IPS-NIHi11 (cell line): ENCODE measurements at regions not wholly inside any gene's neighbourhood (a gene's known extent, or its start where the extent isn't known, plus 50 kb on each side); places are given as distances from the start of the nearest gene placed in this dataset.

ENCODE experiments used
- DNase-seq: peaks from one replicate; pipeline ENCODE4 v3.0.0; 2012; ENCODE audit warnings: mixed read lengths, low spot score

- no peak for DNase-seq
These were observed 138.9 kb downstream of the TOMM20 start for GRCh38 chr1:234989479-234990327.

DNA sequence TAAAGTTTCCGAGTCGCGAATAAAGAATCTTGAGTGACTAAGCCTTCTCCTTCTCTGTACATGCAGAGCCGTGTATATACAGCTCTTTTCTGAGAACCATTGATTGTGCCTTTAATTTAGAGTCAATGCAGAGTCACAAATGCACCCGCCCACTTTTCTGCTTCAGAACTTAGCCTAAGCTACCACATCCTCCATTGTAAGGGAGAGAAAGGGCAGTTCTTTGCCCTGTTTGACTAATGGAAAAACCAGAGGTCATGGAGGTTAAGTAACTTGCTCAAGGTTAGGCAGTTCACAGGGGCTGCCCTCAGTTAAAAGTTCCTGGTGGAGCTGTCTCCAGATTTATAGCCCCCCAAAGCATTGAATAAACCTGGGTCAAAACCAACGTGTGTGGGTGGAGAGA is 139.6 kb downstream of the TOMM20 start:
- no peak for DNase-seq

- DNase-seq: no peak
These were observed 140.1 kb downstream of the TOMM20 start for GRCh38 chr1:234988536-234988935.

GRCh38 chr1:234988155-234988517 is 140.5 kb downstream of the TOMM20 start:
- no peak for DNase-seq

DNA sequence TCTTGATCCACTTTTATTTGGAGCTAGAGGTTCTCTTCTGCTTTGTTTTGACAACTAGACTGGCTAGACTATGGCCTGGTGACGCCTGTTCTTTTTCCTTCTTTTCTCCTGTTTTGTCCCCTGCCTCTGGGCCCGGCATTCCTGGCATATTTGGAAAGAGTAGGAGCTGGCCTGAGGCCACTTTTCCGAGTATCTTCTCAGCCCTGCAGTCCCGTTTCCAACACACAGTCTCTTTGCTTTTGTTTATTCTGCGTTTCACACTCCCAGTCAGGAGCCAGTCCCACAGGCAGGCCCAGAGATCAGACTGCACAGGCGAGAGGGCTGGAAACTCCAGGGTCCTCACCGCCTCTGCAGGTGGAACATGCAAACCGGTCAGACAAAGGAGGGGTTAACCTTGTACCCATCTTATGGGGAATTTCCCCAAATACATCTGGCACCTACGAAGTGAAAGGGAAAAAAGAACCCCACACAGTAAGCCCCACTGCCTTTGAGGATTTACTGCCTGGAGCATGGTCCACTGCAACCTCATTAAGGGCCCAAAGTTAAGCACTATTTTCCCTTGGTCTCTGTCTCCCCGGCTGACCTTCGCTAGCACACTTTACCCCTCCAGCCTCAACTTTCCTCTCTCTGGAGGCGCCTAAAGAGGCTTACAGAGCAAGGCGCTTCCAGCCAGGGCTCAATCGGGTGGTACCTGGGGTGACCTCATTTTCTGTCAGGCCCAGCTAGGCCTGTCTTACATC is 141.1 kb downstream of the TOMM20 start:
- peak; percentile 44 for DNase-seq

- DNase-seq: peak; percentile 33
These were observed 141.8 kb downstream of the TOMM20 start for GRCh38 chr1:234986750-234987414.

DNA sequence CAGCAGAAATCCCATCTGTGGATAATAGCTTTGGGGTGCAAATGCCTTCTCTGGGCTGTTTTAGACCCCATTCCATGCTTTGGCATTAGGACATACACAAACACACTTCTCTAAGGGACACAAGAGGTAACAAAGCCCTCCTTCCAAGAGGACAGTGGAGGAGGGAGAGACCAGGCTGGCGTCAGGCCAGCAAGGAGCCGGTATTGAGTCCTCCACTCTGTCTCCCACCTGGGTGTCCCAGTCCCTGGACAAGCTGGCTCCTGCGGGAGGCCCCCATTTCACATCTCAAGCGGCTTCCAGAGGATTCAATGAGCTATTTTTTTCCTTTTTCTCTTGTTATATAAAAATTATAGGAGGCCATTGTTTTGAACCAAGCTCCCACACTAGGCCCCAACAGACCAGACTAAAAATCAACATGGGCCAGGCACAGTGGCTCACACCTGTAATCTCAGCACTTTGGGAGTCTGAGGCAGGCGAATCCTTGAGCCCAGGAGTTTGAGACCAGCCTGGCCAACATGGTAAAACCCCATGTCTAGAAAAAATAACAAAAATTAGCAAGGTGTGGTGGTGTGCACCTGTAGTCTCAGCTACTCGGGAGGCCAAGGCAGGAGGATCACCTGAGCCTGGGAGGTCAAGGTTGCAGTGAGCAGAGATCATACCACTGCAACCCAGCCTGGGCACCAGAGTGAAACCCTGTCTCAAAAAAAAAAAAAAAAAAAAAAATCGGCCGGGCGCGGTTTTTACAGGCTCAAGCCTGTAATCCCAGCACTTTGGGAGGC is 142.9 kb downstream of the TOMM20 start:
- no peak for DNase-seq

DNA sequence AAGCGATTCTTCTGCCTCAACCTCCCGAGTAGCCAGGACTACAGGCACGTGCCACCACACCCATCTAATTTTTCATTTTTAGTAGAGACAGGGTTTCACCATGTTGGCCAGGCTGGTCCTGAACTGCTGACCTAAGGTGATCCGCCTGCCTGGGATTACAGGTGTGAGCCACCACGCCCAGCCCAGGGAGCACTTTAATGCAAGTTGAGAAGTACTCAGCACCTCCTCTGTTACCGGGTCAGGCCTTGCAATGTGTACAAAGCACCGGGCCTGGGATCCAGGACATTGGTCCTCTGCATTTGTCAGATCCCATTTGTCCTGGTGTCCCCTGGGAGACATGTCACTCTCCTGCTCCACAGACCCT is 143.6 kb downstream of the TOMM20 start:
- DNase-seq: no peak

DNA sequence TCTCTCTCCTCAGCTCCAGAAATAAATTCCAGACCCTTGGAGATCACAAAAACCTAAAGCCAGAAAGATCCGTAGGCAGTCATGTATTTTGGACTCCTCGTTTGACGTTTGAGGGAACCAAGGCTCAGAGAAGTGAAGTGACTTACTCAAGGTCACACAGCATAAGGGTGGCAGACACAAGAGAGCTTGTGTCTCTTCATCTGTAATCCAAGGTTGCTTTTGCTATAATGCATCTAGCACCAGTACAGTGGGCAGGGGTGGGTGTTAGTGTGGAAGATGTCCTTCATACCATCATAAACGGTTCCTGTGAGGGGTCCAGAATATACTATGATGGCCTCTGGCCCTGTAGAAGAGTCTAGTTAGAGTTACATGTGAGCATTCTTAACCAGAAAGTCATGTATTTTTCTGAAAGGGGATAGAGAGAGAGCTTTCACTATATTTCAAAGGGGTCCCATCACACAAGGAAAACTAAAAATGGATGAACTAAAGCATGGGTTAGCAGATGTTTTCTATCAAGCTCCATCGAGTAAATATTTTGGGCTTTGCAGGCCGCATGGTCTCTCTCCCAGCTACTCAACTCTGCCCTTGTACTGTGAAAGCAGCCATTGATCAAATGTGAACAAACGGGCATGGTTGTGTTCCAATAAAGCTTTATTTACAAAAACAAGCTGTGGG is 144.9 kb downstream of the TOMM20 start:
- no peak for DNase-seq

DNA sequence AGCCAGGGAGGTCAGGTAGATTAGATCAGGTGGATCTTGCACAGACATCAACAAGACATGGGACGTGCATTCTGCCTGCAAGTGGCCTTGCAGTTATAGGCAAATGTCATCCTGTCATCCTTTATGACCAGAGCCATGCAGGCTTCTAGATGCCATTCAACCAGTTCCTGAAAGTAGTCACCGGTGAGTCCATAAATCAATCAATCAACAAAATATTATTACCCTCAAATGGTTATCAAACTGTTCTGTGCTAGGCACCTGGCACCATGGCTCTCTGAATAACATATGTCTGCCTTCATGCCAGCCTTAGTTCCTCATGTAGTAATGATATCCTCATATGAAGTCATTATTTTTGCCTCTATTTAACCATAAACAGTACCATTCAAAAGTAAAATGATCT is 146.9 kb downstream of the TOMM20 start:
- DNase-seq: no peak

GRCh38 chr1:234980645-234981396 is 147.8 kb downstream of the TOMM20 start:
- DNase-seq: no peak

DNA sequence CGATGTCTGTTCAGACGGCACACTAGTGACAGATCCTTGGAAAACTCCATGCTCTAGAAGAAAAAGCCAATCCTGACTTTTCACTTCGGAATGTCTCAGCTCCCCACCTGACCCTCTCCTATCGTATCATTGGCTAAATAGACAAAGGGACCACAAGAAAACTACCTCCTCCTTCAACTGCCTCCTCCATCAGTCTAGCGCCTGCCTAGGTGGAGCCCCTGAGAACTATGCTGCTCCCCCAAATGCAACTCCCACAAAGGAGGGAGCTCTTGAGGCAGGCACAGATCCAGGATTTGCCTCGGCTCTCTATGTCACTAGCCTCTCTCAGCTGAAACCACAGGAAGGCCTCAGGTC is 148.4 kb downstream of the TOMM20 start:
- no peak for DNase-seq

DNA sequence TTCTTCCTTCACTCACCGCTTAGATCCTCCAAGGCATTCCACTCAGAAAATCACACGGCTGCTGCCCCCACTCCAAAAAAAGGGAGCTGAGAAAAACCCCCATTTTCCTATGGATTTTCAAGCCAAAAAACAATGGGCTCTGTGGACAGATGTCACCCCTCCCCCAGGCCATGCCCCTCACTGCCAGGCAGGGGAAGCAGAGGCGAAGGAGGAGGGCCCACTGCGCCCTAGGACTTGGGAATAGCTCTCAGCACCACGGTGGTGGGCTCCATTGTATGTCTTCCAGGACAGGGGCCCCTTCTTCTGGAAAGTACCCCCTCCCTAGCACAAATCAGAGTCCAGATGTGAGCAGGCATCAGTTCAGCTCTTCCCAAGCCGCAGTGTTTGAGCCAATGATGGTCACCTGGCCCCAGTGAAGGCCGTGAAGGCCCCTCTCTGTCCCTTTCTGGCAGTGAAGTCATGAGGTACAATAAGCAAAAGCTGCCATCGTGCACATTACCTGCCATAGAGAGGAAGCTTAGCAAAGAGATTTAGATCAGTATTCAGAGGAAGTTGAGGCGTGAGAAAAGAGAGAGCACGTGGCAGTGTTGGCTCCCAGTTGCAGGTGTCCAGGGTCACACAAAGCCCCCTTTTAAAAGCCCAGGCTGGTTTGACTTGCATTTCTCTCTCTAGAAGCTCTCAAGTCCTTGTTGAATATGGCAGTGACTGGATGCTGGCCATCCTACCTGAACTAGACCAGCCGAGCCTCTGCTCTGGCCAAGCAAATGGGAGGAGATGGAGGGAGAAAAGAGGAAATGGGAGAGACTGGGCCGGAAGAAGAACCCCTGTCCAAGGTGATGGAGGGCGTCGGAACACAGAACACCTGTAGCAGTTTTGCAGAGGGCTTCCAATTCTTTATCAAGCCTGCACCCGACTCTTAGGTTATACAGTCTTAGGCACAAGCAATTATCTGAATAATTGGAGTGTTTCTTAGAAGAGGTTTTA is 149.0 kb downstream of the TOMM20 start:
- no peak for DNase-seq

- DNase-seq: no peak
These were observed 150.0 kb downstream of the TOMM20 start for GRCh38 chr1:234978397-234979295.

- DNase-seq: no peak
These were observed 150.7 kb downstream of the TOMM20 start for GRCh38 chr1:234977875-234978396.

- no peak for DNase-seq
These were observed 151.6 kb downstream of the TOMM20 start for GRCh38 chr1:234976861-234977680.
